Calu3 (cell line): ENCODE measurements at regions not wholly inside any gene's neighbourhood (a gene's known extent, or its start where the extent isn't known, plus 50 kb on each side); places are given as distances from the start of the nearest gene placed in this dataset.

Experiments used
- BruUV-seq: library from RNA; stranded (reverse); fragments of 400-500 nt; replicated peaks from 2 replicates; lab custom pipeline; 2021; lab: Mats Ljungman, UMichigan
- CTCF ChIA-PET: fragments of 300-600 bp; sonication (Branson Sonifier 250); formaldehyde crosslinking; loops from one replicate; lab custom pipeline; 2022; ENCODE audit warnings: antibody characterized with exemption; lab: Charles Lee
- DNase-seq: peaks from one replicate; pipeline ENCODE4 v3.0.0; 2022
- H3K27ac Mint-ChIP-seq: one replicate; pipeline ENCODE4 v1.8.0; 2022; ENCODE audit warnings: mixed read lengths; ENCODE audit not compliant: unreplicated experiment
- H3K27me3 Mint-ChIP-seq: one replicate; pipeline ENCODE4 v1.8.0; 2022; ENCODE audit warnings: mixed read lengths; ENCODE audit not compliant: unreplicated experiment
- H3K36me3 Mint-ChIP-seq: one replicate; pipeline ENCODE4 v1.8.0; 2022; ENCODE audit warnings: mild to moderate bottlenecking, moderate library complexity, mixed read lengths; ENCODE audit not compliant: insufficient read depth, unreplicated experiment
- H3K4me1 Mint-ChIP-seq: one replicate; pipeline ENCODE4 v1.8.0; 2022; ENCODE audit warnings: mild to moderate bottlenecking, low read depth, mixed read lengths; ENCODE audit not compliant: unreplicated experiment
- H3K4me3 Mint-ChIP-seq: one replicate; pipeline ENCODE4 v1.8.0; 2022; ENCODE audit warnings: mild to moderate bottlenecking, low read depth, moderate library complexity, mixed read lengths; ENCODE audit not compliant: unreplicated experiment
- H3K9me3 Mint-ChIP-seq: one replicate; pipeline ENCODE4 v1.8.0; 2022; ENCODE audit warnings: low read depth, mixed read lengths; ENCODE audit not compliant: unreplicated experiment
- intact Hi-C: fragments of 100-400 bp; cut with micrococcal nuclease; formaldehyde crosslinking; loops from one replicate; pipeline ENCODE4 v1.10.0; 2022; ENCODE audit not compliant: unreplicated experiment
- TF ChIP-seq, protein P1 (sequence below): fragments of 200-600 bp; IDR thresholded peaks from one replicate; pipeline ENCODE4 v1.8.0; 2022; ENCODE audit warnings: antibody characterized with exemption; ENCODE audit not compliant: unreplicated experiment

DNA sequence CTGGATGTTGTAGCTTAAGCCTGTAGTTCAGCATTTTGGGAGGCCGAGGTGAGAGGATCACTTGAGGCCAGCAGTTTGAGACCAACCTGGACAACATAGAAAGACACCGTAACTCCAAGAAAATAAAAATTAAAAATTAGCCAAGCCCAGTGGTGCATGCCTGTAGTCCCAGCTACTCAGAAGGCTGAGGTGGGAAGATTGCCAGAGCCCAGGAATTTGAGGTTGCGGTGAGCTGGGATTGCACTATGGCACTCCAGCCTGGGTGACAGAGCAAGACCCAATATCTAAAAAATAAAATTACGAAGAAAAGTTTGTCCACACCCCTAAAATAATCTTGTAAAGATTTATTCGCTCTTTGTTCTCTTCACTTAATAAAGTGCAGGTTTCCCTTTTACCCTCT, 951.0 kb downstream of the TYW1 start:
- no peaks in the 10 kb centered on the region for H3K27me3 Mint-ChIP-seq
- no peak for DNase-seq
- TF ChIP-seq, protein P1, sequence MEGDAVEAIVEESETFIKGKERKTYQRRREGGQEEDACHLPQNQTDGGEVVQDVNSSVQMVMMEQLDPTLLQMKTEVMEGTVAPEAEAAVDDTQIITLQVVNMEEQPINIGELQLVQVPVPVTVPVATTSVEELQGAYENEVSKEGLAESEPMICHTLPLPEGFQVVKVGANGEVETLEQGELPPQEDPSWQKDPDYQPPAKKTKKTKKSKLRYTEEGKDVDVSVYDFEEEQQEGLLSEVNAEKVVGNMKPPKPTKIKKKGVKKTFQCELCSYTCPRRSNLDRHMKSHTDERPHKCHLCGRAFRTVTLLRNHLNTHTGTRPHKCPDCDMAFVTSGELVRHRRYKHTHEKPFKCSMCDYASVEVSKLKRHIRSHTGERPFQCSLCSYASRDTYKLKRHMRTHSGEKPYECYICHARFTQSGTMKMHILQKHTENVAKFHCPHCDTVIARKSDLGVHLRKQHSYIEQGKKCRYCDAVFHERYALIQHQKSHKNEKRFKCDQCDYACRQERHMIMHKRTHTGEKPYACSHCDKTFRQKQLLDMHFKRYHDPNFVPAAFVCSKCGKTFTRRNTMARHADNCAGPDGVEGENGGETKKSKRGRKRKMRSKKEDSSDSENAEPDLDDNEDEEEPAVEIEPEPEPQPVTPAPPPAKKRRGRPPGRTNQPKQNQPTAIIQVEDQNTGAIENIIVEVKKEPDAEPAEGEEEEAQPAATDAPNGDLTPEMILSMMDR: no peak
- BruUV-seq: no TSS peak
- no peaks in the 10 kb centered on the region for H3K36me3 Mint-ChIP-seq
- peaks cover 4% of the 10 kb centered on the region for H3K9me3 Mint-ChIP-seq
- H3K27ac Mint-ChIP-seq: no peak overlapping the region
- H3K4me3 Mint-ChIP-seq: no peak overlapping the region
- intact Hi-C loops: no loop called here
- H3K4me1 Mint-ChIP-seq: no peaks in the 10 kb centered on the region
- CTCF ChIA-PET: no interaction called here

DNA sequence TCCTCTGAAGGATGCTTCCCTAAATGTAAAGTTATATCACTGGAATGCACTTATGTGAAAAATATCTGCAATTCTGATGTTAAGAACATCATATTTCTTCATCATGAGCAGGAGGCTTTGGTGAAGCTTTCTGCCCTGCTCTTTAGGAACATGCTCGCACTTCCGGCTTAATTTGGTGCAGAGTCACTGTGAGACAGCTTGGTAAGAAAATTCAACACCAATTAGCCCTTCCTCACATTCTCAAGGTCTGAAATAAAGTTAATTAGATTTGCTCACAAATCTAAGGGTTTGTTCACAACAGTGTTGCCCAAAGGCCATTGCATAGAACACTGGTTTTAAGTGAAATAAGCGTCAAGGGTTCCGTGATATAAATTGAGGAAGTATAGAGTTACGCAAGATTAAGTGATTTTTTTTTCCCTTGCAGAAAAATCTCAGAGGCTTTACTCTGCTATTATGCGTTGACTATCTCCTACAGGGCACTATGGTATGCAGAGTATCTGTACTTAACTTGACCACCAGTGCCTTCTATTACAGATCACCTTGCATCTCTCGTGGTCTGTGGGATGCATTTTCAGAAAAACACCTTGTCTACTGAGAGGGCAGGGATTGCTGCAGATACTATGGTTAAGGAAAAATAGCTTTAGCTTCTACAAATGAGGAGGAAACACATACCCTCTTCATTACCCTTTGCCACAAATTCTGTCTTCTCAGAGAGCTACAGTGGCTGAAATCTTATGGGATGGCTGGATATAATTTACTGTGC, 953.9 kb downstream of the TYW1 start:
- intact Hi-C loops: no loop called here
- Mint-ChIP-seq H3K27ac (no peak overlapping the region), H3K9me3 (peaks cover 14% of the 10 kb centered on the region), H3K36me3 (no peaks in the 10 kb centered on the region), H3K4me1 (no peaks in the 10 kb centered on the region), H3K4me3 (no peak overlapping the region), H3K27me3 (no peaks in the 10 kb centered on the region)
- CTCF ChIA-PET: no interaction called here
- TF ChIP-seq, protein P1: no peak
- no TSS peak for BruUV-seq
- no peak for DNase-seq

DNA sequence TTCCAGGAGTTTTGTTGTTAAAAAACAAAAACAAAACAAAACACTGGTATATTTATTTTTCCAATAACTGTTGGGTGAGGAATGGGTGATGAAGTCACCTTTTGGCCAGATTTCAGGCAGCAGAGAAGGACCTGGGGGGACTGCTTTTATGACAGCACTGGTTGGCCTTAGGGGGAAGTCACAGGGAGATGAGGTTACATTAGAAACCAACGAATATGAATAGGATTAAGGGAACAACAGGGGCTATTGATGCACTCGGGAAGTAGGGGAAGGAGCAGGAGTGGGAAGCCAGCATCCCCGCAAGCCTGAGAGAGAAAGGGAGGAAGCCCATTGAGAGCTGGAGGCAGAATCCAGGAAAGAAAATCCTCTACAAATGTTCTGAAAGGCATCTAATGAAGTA, 958.4 kb downstream of the TYW1 start:
- Mint-ChIP-seq H3K27ac (no peak overlapping the region), H3K27me3 (no peaks in the 10 kb centered on the region)

DNA sequence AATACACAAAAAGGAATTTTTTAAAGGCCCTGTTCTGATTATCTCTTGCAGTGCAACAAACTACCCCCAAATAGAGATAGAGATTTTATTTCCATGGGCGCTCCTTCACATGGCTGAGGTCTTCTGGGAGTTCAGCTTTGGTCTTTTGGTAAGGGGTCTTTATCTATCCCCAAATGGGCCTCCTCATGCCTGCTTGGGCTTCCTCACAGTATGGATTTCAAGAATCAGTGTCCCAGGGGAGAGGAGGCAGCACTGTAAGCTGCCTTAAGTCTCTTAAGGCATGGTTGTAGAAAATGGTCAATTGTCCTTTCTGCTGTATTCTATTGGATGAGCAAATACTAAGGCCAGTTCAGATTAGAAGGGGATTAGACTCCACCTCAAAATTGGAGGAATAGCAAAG, 966.2 kb downstream of the TYW1 start:
- intact Hi-C loops: no loop called here
- Mint-ChIP-seq H3K36me3 (no peaks in the 10 kb centered on the region), H3K4me3 (no peak overlapping the region), H3K27me3 (no peaks in the 10 kb centered on the region), H3K27ac (no peak overlapping the region), H3K9me3 (no peaks in the 10 kb centered on the region), H3K4me1 (no peaks in the 10 kb centered on the region)
- CTCF ChIA-PET: no interaction called here
- no TSS peak for BruUV-seq
- DNase-seq: no peak
- TF ChIP-seq, protein P1: no peak

More for the DNA sequence above, 958.4 kb downstream of the TYW1 start:
- Mint-ChIP-seq H3K9me3 (peaks cover 16% of the 10 kb centered on the region), H3K4me3 (no peak overlapping the region), H3K36me3 (no peaks in the 10 kb centered on the region), H3K4me1 (no peaks in the 10 kb centered on the region)
- BruUV-seq: no TSS peak
- CTCF ChIA-PET: interaction anchor here (0.7 kb wide), 1 partner anchor 17 kb away, joined by 3 read pairs; no protein-coding TSS in a partner anchor
- TF ChIP-seq, protein P1: no peak
- intact Hi-C loops: no loop called here
- no peak for DNase-seq
